OCI-LY7 (cell line): ENCODE measurements at regions not wholly inside any gene's neighbourhood (a gene's known extent, or its start where the extent isn't known, plus 50 kb on each side); places are given as distances from the start of the nearest gene placed in this dataset.

ENCODE experiments used
- BruUV-seq: library from RNA; stranded (reverse); fragments of 400-500 nt; replicated peaks from 2 replicates; lab custom pipeline; 2021; lab: Mats Ljungman, UMichigan
- CTCF ChIA-PET: fragments of 300-600 bp; sonication (Branson Sonifier 250); formaldehyde crosslinking; loops from one replicate; lab custom pipeline; 2022; ENCODE audit warnings: antibody characterized with exemption; ENCODE audit not compliant: unreplicated experiment; lab: Charles Lee
- POLR2A ChIA-PET: fragments of 300-600 bp; sonication (Branson Sonifier 250); formaldehyde crosslinking; loops from one replicate; lab custom pipeline; 2022; ENCODE audit warnings: antibody characterized with exemption; lab: Charles Lee
- DNase-seq: peaks from one replicate; pipeline ENCODE4 v3.0.0-alpha.2; 2015; ENCODE audit warnings: low spot score
- H2AFZ ChIP-seq: fragments of 200-600 bp; sonication (generic), shearing (Covaris generic); 2 replicates; pipeline ENCODE4 v1.6.1; 2014; ENCODE audit warnings: mild to moderate bottlenecking, antibody characterized with exemption, low read length, moderate library complexity
- H3K27ac ChIP-seq: fragments of 200-600 bp; sonication (generic); 2 replicates; pipeline ENCODE4 v1.5.1; 2014; ENCODE audit warnings: mixed run types, low read depth, mild to moderate bottlenecking, moderate library complexity, low read length, inconsistent platforms; ENCODE audit not compliant: poor library complexity, severe bottlenecking
- H3K36me3 ChIP-seq: fragments of 200-600 bp; sonication (generic); 2 replicates; pipeline ENCODE4 v1.6.1; 2014; ENCODE audit warnings: mild to moderate bottlenecking, antibody characterized with exemption, low read length, moderate library complexity, mixed read lengths; ENCODE audit not compliant: insufficient read depth
- H3K4me1 ChIP-seq: fragments of 200-600 bp; sonication (generic); 2 replicates; pipeline ENCODE4 v1.5.1; 2014; ENCODE audit warnings: mild to moderate bottlenecking, low read length; ENCODE audit not compliant: insufficient read depth, poor library complexity, severe bottlenecking
- H3K4me2 ChIP-seq: fragments of 200-600 bp; sonication (generic); 2 replicates; pipeline ENCODE4 v1.6.1; 2014; ENCODE audit warnings: mild to moderate bottlenecking, low read length
- H3K4me3 ChIP-seq: fragments of 200-600 bp; sonication (generic); 2 replicates; pipeline ENCODE4 v1.5.1; 2014; ENCODE audit warnings: mild to moderate bottlenecking, low read depth, low read length; ENCODE audit not compliant: poor library complexity, severe bottlenecking
- H3K79me2 ChIP-seq: fragments of 200-600 bp; sonication (generic); 2 replicates; pipeline ENCODE4 v1.6.1; 2016; ENCODE audit warnings: low read depth, mild to moderate bottlenecking, low read length, moderate library complexity, mixed read lengths; ENCODE audit not compliant: insufficient read depth
- H3K9me2 ChIP-seq: fragments of 200-600 bp; sonication (generic); 2 replicates; pipeline ENCODE4 v1.6.1; 2016; ENCODE audit warnings: mild to moderate bottlenecking, low read length, mixed read lengths; ENCODE audit not compliant: insufficient read depth
- H3K9me3 ChIP-seq: fragments of 200-600 bp; sonication (generic); 2 replicates; pipeline ENCODE4 v1.6.1; 2014; ENCODE audit warnings: mild to moderate bottlenecking, mixed run types, low read length, mixed read lengths
- H4K20me1 ChIP-seq: fragments of 200-600 bp; sonication (generic); 2 replicates; pipeline ENCODE4 v1.6.1; 2014; ENCODE audit warnings: mild to moderate bottlenecking, antibody characterized with exemption, low read length, moderate library complexity, mixed read lengths; ENCODE audit not compliant: insufficient read depth
- CTCF ChIP-seq: fragments of 200-600 bp; sonication (generic); conservative IDR thresholded peaks from 2 replicates; pipeline ENCODE4 v1.5.1; 2014; ENCODE audit warnings: mild to moderate bottlenecking, antibody characterized with exemption, low read length, moderate library complexity, mixed read lengths
- EZH2phosphoT487 ChIP-seq: fragments of 200-600 bp; sonication (generic); IDR thresholded peaks from 2 replicates; pipeline ENCODE4 v1.6.1; 2018; ENCODE audit warnings: low read depth, borderline replicate concordance, mild to moderate bottlenecking, mixed run types, antibody characterized with exemption, low read length, moderate library complexity, mixed read lengths
- intact Hi-C: fragments of 100-400 bp; cut with micrococcal nuclease; formaldehyde crosslinking; loops from one replicate; pipeline ENCODE4 v1.10.0; 2022; ENCODE audit not compliant: unreplicated experiment

- no peaks in the 10 kb centered on the region for H3K36me3 ChIP-seq
- TF ChIP-seq EZH2phosphoT487: no peak
- TF ChIP-seq CTCF: no peak
- H3K4me1 ChIP-seq: no peaks in the 10 kb centered on the region
- H3K4me3 ChIP-seq: no peak overlapping the region
- no peaks in the 10 kb centered on the region for H3K9me3 ChIP-seq
- no peak for DNase-seq
- ChIA-PET CTCF (no interaction called here), POLR2A (no interaction called here)
- no peaks in the 10 kb centered on the region for H3K9me2 ChIP-seq
- intact Hi-C loops: no loop called here
- H3K27ac ChIP-seq: no peak overlapping the region
- BruUV-seq: no TSS peak
- no peaks in the 10 kb centered on the region for H3K79me2 ChIP-seq
- no peak overlapping the region for H3K4me2 ChIP-seq
- H4K20me1 ChIP-seq: no peaks in the 10 kb centered on the region
- no peak overlapping the region for H2AFZ ChIP-seq
Observed at GRCh38 chr2:182587831-182588230, 128.2 kb upstream of the DNAJC10 start.

GRCh38 chr2:182589121-182589520 lies 126.9 kb upstream of the DNAJC10 start:
- DNase-seq: no peak
- H3K36me3 ChIP-seq: no peaks in the 10 kb centered on the region
- POLR2A ChIA-PET: no interaction called here
- no peaks in the 10 kb centered on the region for H3K79me2 ChIP-seq
- H3K9me2 ChIP-seq: no peaks in the 10 kb centered on the region
- H4K20me1 ChIP-seq: no peaks in the 10 kb centered on the region
- TF ChIP-seq EZH2phosphoT487 (no peak), CTCF (no peak)
- no peak overlapping the region for H2AFZ ChIP-seq
- H3K27ac ChIP-seq: no peak overlapping the region
- intact Hi-C loops: no loop called here
- H3K4me1 ChIP-seq: no peaks in the 10 kb centered on the region
- no TSS peak for BruUV-seq
- no peak overlapping the region for H3K4me2 ChIP-seq
- H3K4me3 ChIP-seq: no peak overlapping the region
- CTCF ChIA-PET: no interaction called here
- no peaks in the 10 kb centered on the region for H3K9me3 ChIP-seq

GRCh38 chr2:182591774-182592173 lies 124.3 kb upstream of the DNAJC10 start:
- Histone ChIP-seq H3K4me1 (no peaks in the 10 kb centered on the region), H3K79me2 (no peaks in the 10 kb centered on the region), H3K4me2 (no peak overlapping the region), H3K36me3 (no peaks in the 10 kb centered on the region), H3K9me2 (no peaks in the 10 kb centered on the region), H3K9me3 (no peaks in the 10 kb centered on the region), H3K4me3 (no peak overlapping the region), H2AFZ (no peak overlapping the region), H3K27ac (no peak overlapping the region), H4K20me1 (no peaks in the 10 kb centered on the region)
- CTCF ChIA-PET: no interaction called here
- no peak for TF ChIP-seq EZH2phosphoT487
- TF ChIP-seq CTCF: no peak
- BruUV-seq: no TSS peak
- POLR2A ChIA-PET: no interaction called here
- intact Hi-C loops: no loop called here
- no peak for DNase-seq
